ENCODE measurements at regions not wholly inside any gene's neighbourhood (a gene's known extent, or its start where the extent isn't known, plus 50 kb on each side); places are given as distances from the start of the nearest gene placed in this dataset.

GRCh38 chr12:17370621-17371020, 719.4 kb downstream of the RERGL start:
- no peak overlapping the region for H2AFZ ChIP-seq (ENCODE audit: low read length)
- no peaks in the 10 kb centered on the region for H4K20me1 ChIP-seq (ENCODE audit: insufficient read depth, low read length)
- TF ChIP-seq EZH2 (optimal IDR thresholded peaks at IDR 0.05; ENCODE audit: low read depth, low read length) (no peak), EZH2phosphoT487 (IDR thresholded peaks at IDR 0.05; ENCODE audit: low read length) (no peak)
- TF ChIP-seq, protein P1, sequence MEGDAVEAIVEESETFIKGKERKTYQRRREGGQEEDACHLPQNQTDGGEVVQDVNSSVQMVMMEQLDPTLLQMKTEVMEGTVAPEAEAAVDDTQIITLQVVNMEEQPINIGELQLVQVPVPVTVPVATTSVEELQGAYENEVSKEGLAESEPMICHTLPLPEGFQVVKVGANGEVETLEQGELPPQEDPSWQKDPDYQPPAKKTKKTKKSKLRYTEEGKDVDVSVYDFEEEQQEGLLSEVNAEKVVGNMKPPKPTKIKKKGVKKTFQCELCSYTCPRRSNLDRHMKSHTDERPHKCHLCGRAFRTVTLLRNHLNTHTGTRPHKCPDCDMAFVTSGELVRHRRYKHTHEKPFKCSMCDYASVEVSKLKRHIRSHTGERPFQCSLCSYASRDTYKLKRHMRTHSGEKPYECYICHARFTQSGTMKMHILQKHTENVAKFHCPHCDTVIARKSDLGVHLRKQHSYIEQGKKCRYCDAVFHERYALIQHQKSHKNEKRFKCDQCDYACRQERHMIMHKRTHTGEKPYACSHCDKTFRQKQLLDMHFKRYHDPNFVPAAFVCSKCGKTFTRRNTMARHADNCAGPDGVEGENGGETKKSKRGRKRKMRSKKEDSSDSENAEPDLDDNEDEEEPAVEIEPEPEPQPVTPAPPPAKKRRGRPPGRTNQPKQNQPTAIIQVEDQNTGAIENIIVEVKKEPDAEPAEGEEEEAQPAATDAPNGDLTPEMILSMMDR (IDR thresholded peaks at IDR 0.05; ENCODE audit: low read length): no peak
- no peaks in the 10 kb centered on the region for H3K27me3 ChIP-seq (replicated peaks; ENCODE audit: insufficient read depth, low read length)
- no peak for DNase-seq
- H3K4me2 ChIP-seq (ENCODE audit: low read depth, low read length): no peak overlapping the region
- no peaks in the 10 kb centered on the region for H3K9me2 ChIP-seq (replicated peaks; ENCODE audit: insufficient read depth, low read length)
- no peak overlapping the region for H3K9ac ChIP-seq (ENCODE audit: low read length)
- H3K27ac ChIP-seq (ENCODE audit: low read length): no peak overlapping the region
- H3K4me3 ChIP-seq (ENCODE audit: low read length): no peak overlapping the region
- no peaks in the 10 kb centered on the region for H3K4me1 ChIP-seq (ENCODE audit: low read length)
- no peaks in the 10 kb centered on the region for H3K9me3 ChIP-seq (replicated peaks; ENCODE audit: insufficient read depth, low read length)
- H3F3A ChIP-seq (ENCODE audit: insufficient read depth, low read length): no peaks in the 10 kb centered on the region
- H3K36me3 ChIP-seq (replicated peaks; ENCODE audit: insufficient read depth, low read length): no peaks in the 10 kb centered on the region
- no peaks in the 10 kb centered on the region for H3K79me2 ChIP-seq (ENCODE audit: low read length)

DNA sequence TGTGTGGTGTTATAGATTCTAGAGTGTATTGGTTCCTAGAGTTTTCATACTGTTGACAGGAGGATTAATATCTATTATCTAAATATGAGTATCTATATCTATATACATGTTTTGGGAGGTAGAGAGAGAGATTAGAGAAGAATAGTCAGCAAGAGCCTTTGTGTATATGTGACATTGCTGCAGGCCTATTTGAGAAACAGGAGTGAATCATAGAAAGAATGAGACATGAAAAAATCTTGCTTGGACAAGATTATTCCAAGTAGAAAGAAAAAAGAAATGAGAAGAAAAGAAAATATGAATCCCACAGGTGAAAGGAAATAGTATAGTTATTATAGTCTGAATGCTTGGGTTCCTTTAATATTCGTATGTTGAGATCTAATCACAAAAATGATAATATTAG, 720.4 kb downstream of the RERGL start:
- Histone ChIP-seq H3K27ac (ENCODE audit: low read length) (no peak overlapping the region), H3K4me2 (ENCODE audit: low read depth, low read length) (no peak overlapping the region), H4K20me1 (ENCODE audit: insufficient read depth, low read length) (no peaks in the 10 kb centered on the region), H3K36me3 (replicated peaks; ENCODE audit: insufficient read depth, low read length) (no peaks in the 10 kb centered on the region), H3F3A (ENCODE audit: insufficient read depth, low read length) (no peaks in the 10 kb centered on the region), H3K9me2 (replicated peaks; ENCODE audit: insufficient read depth, low read length) (no peaks in the 10 kb centered on the region), H3K4me3 (ENCODE audit: low read length) (no peak overlapping the region), H3K27me3 (replicated peaks; ENCODE audit: insufficient read depth, low read length) (no peaks in the 10 kb centered on the region), H3K9me3 (replicated peaks; ENCODE audit: insufficient read depth, low read length) (no peaks in the 10 kb centered on the region), H2AFZ (ENCODE audit: low read length) (no peak overlapping the region), H3K4me1 (ENCODE audit: low read length) (no peaks in the 10 kb centered on the region), H3K9ac (ENCODE audit: low read length) (no peak overlapping the region), H3K79me2 (ENCODE audit: low read length) (no peaks in the 10 kb centered on the region)
- no peak for DNase-seq
- TF ChIP-seq, protein P1 (IDR thresholded peaks at IDR 0.05; ENCODE audit: low read length): no peak
- no peak for TF ChIP-seq EZH2phosphoT487 (IDR thresholded peaks at IDR 0.05; ENCODE audit: low read length)

- TF ChIP-seq, protein P1 (IDR thresholded peaks at IDR 0.05; ENCODE audit: low read length): no peak
- TF ChIP-seq EZH2phosphoT487 (IDR thresholded peaks at IDR 0.05; ENCODE audit: low read length) (no peak), EZH2 (optimal IDR thresholded peaks at IDR 0.05; ENCODE audit: low read depth, low read length) (no peak)
- Histone ChIP-seq H3K9me2 (replicated peaks; ENCODE audit: insufficient read depth, low read length) (no peaks in the 10 kb centered on the region), H4K20me1 (ENCODE audit: insufficient read depth, low read length) (no peaks in the 10 kb centered on the region), H3K4me1 (ENCODE audit: low read length) (no peaks in the 10 kb centered on the region), H3K79me2 (ENCODE audit: low read length) (no peaks in the 10 kb centered on the region), H3F3A (ENCODE audit: insufficient read depth, low read length) (no peaks in the 10 kb centered on the region), H2AFZ (ENCODE audit: low read length) (no peak overlapping the region), H3K9me3 (replicated peaks; ENCODE audit: insufficient read depth, low read length) (no peaks in the 10 kb centered on the region), H3K9ac (ENCODE audit: low read length) (no peak overlapping the region), H3K27ac (ENCODE audit: low read length) (no peak overlapping the region), H3K4me3 (ENCODE audit: low read length) (no peak overlapping the region), H3K36me3 (replicated peaks; ENCODE audit: insufficient read depth, low read length) (no peaks in the 10 kb centered on the region), H3K4me2 (ENCODE audit: low read depth, low read length) (no peak overlapping the region), H3K27me3 (replicated peaks; ENCODE audit: insufficient read depth, low read length) (no peaks in the 10 kb centered on the region)
- no peak for DNase-seq
Observed at GRCh38 chr12:17361224-17361623, 728.8 kb downstream of the RERGL start.

Data from MM.1S (cell line).